ENCODE measurements at regions not wholly inside any gene's neighbourhood (a gene's known extent, or its start where the extent isn't known, plus 50 kb on each side); places are given as distances from the start of the nearest gene placed in this dataset.

GRCh38 chr12:60616400-60616799 lies 1020.6 kb downstream of the SLC16A7 start:
- TF ChIP-seq, protein P1, sequence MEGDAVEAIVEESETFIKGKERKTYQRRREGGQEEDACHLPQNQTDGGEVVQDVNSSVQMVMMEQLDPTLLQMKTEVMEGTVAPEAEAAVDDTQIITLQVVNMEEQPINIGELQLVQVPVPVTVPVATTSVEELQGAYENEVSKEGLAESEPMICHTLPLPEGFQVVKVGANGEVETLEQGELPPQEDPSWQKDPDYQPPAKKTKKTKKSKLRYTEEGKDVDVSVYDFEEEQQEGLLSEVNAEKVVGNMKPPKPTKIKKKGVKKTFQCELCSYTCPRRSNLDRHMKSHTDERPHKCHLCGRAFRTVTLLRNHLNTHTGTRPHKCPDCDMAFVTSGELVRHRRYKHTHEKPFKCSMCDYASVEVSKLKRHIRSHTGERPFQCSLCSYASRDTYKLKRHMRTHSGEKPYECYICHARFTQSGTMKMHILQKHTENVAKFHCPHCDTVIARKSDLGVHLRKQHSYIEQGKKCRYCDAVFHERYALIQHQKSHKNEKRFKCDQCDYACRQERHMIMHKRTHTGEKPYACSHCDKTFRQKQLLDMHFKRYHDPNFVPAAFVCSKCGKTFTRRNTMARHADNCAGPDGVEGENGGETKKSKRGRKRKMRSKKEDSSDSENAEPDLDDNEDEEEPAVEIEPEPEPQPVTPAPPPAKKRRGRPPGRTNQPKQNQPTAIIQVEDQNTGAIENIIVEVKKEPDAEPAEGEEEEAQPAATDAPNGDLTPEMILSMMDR (IDR thresholded peaks at IDR 0.05; ENCODE audit: insufficient read depth, low read length): no peak
- TF ChIP-seq SPI1 (IDR thresholded peaks at IDR 0.05; ENCODE audit: borderline replicate concordance, low read depth): no peak
